GM19467 (cell line): ENCODE measurements at regions not wholly inside any gene's neighbourhood (a gene's known extent, or its start where the extent isn't known, plus 50 kb on each side); places are given as distances from the start of the nearest gene placed in this dataset.

ENCODE experiments used
- ATAC-seq: cut with Tn5 transposase; IDR thresholded peaks from one replicate; pipeline ENCODE4 v1.9.1; 2021; ENCODE audit warnings: mild to moderate bottlenecking, moderate library complexity; ENCODE audit not compliant: unreplicated experiment

DNA sequence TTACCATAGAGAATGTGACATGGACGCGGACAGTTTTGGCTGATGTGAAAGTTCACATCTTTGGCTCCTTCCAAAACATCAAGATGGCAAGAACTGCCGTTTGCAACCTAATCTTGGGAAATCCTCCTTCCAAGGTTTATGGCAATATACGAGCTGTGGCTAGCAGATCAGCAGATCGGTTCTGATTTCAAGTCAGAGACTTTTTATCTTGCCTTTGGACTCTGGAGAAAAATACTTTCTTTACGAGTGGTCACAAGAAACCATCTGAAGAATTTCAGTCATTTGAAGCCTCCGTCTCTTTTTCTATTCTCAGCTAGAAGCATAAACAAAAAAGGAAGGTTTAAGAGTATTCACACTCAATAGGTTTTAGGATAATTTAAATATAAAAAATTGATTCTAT, 153.5 kb upstream of the MEIS2 start:
- no peak for ATAC-seq

DNA sequence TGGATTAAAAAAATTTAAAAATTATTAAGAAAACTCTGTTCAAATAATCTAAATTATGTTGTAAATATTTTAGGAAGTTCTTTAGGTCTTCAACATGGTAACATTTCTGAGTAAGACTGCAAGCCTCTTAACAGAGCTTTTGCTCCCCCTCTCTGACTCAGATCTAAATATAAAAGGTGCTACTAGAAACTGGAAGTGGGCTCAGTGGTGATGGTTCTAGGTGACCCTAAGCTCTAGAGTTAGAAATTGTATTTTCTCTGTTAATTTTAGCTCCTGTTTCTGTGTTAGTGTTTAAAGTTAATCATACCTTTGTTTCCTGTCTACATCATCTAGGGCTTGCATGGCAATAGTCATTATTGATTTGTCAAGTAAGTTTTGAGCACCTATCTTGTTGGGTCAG, 159.9 kb upstream of the MEIS2 start:
- ATAC-seq = no peak

DNA sequence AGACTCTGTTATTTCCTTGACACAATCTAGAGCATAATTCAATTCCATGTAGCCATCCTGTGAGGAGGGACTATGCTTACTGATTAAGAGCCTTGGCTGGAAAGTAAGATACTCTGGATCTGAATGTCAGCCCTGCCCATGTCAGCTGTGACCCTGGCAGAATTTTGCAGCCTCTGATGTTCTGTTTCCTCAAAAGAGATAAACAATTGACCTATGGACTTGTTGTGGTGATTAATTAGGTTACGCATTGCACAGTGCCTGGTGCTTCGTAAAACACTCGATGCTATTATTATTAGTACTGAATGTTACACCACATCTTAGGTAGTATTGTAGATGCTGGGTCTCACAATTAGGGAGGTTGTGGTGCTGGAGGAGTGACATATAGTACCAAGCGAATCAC, 161.3 kb upstream of the MEIS2 start:
- ATAC-seq = no peak

DNA sequence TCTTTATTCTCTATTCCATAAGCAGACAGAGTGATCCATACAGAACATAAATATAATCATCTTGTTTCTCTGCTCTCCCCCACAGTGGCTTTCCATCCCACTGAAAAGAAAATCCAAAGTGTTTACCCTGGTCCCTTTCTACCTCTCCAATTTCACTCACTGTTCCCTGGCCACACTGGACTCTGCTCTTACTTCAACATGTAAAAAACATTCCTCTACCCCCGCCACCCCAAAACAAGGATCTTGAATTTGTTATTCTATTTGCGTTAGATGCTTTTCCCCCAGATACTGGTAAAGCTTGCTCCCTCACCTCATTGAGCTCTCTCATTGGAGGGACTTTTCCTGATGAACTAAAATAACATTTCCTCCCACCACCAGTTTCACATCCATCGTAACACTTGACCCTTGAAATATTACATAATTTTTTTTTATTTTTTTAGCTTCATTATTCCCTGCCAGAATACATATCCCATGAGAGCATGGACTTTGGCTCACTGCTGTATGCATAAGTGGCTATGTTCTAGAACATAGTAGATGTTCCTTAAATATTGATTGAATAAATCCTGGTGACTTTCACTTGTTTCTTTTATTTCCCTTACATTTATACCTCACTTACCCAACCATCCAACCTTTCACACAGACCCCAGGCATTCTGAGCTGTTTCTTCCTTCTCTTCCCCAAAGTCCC, 162.7 kb upstream of the MEIS2 start:
- ATAC-seq = no peak

DNA sequence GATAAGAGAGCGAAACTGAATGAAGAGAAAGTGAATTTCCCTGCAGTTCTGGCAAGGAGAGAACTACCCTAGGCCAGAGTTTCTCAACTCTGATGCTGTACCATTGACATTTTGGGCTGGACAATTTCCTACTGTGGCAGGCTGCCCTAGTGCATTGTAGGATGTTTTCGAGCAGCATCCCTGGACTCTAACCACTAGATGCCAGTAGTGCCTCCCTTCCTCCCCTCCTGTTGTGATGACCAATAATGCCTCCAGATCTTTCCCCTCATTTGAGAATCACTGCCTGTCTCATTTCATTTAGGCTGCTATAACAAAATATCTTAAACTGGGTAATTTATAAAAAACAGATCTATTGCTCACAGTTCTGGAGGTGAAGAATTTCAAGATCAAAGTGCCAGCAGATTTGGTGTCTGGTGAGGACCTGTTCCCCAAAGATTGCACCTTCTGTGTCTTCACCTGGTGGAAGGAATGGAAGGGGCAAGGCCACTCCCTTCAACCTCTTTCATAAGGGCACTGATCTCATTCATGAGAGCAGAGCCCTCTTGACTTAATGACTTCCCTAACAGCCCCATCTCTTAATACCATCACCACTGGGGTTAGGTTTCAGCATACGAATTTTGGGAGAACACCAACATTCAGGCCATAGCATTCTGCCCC, 188.9 kb upstream of the MEIS2 start:
- no peak for ATAC-seq

DNA sequence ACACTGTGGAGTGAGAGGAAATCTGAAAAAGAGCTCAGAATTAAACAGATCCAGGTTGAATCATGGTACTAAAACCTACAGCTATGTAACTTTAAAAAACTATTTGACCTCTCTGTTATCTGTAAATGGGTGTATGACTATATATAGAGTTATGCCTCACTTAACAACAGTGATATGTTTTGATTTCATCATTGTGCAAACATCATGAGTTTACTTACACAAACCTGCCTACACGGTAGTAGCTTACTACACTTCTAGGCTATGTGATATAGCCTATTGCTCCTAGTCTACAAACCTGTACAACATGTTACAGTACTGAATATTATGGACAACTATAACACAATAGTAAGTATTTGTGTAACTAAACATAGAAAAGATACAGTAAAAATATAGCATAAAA, 191.6 kb upstream of the MEIS2 start:
- ATAC-seq = no peak

DNA sequence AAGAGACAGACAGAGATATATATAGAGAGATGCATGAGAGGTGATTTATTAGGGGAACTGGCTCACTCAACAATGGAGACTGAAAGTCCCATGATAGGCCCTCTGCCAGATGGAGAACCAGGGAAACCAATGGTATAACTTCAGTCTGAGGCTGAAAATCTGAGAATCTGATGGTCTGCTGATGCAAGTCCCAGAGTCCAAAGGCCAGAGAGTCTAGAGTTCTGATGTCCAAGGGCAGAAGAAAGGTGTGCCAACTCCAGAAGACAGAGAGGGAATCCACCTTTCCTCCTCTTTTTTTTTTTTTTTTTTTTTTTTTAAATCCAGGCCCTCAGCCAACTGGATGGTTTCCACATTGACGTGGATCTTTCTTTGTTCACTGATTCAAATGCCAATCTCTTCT, 197.9 kb upstream of the MEIS2 start:
- no peak for ATAC-seq

DNA sequence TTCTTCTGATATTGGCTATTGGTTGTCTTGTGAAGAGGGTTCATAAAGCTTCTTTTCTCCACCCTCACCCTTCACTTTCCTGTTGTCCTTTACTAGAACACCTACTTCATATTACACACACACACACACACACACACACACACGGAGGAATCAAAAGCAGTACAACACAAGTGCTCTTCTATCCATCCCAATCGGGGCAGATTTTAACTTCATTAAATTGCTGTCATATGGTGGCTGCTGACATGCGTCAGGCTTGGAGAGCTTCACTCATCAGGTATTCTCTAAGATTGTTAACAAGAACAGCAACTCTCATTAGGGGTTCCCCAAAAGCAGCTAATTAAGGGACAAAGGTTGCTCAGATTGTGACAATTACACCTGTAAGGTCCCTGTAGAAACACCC, 239.1 kb upstream of the MEIS2 start:
- ATAC-seq = no peak

DNA sequence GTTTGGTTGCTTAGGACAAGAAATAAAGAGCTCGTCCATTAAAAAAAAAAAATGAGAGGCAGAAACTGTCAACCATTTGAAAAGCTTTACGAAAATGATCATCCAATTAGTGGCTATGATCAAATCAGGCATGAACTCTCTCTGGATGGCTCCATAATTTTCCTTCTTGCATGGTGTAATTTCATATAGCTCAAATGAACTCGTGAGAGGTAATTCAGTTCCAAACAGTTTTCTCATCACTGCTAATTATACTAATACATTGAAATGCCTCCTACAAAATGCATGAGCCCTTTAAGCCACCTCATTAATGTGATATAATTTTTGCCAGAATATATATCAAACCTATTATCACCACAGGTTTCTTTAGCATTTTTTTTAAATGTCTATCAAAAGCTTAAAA, 239.5 kb upstream of the MEIS2 start:
- ATAC-seq = no peak

DNA sequence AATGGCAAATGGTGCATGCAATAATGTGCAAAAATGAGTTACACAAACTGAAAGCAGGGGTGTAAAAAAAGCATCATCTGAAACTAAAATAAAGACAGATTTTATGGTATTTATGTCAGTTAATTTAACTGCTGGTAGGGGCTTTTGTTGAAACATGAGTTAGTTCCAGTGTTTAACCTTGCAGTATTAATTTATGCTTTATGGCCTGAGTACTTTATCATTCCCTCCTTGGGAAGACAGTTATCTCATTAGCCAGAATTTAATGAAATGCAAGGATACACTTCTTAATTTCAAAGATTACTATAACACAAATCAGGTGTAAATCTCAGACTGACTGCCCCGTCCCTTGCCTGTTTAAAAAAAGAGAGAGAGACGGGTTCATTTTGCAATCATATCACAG, 240.1 kb upstream of the MEIS2 start:
- no peak for ATAC-seq

DNA sequence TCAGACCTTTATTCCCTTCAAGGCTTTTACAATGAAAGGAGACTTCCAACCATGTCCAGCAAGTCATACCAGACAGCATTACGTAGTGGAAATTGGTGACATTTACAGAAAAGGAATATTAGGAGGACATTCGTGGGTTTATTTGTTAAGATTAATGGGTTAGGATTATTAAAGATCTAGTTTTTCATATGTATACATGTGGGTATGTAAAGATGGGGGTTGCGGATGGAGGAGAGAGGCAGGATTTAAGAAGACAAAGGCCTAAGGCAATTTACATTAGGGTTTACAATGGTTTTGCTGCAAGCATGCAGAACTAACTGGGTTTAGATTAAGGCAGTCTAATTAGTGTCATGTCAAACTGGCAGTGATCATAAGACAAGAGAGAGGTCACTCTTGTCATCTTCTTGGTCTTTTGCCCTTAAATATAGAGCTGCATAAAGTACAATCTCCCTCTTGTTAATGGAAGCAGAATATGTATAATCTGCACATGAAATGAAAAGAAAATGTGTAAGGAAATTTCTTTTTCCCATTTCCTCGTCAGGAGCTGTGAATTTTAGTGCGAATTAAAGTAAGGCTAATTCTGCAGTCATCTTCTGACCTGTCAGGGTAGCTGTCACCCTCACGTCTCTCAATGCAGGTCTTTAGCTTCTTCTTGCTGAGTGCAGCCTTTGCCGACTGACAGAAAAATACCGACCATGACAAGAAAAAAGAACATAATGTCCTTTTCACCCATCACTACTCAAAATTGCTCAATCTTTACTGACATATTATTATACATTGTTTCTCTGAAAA, 258.9 kb upstream of the MEIS2 start:
- ATAC-seq = no peak

DNA sequence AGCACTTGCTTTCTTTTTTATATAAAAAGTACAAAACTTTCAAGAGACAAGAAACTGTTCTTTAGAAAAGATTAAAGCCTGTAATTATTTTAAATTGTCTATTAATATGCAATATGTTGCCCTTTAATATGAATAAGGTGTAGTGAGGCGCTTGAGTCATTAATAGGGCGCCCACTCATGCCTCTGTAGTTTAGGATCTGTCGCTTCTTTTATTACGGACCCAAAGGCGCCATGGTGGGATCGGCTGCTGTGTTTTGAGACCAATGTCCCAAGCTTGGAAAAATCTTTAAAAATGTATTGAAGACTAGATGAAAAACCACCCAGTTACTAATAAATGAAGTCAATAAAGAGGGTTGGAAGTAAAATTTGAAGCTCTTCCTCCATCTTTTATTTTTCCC, 259.5 kb upstream of the MEIS2 start:
- no peak for ATAC-seq

DNA sequence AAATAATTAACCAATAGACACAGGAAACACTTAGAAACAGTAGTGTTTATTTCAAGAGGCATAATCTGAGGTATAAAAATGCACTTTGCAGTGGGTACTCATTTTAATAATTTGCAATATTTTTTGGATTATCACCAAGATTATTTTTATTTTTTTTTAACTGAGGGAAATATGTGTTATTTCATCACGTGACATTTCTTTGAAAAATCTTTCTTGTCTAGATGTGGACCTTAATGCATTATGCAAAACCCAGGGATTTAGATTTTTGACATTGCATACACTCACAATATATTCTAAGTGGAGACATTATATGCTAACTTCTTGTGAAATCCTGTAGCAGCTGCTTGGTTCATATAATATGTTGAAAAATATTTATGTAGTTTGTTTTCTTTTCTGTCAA, 260.4 kb upstream of the MEIS2 start:
- ATAC-seq = no peak

DNA sequence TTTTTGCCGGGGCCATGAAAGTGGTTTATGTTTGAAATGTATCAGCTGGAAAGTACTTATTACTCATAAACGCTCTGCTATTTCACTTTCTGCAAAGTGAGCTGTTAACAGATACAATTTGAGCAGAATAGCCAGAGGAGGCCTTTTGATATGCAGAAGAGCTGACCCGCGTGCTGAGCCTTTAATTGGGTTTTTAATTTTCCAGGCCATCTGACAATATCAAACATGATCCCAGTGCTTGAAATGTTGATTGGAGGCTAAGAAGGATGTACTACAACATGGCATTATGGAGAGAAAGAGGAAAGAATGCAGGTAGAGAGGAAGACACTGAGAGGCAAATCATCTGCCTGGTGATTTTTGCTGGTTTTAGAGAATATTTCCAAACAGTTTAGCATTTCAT, 261.3 kb upstream of the MEIS2 start:
- ATAC-seq = no peak

DNA sequence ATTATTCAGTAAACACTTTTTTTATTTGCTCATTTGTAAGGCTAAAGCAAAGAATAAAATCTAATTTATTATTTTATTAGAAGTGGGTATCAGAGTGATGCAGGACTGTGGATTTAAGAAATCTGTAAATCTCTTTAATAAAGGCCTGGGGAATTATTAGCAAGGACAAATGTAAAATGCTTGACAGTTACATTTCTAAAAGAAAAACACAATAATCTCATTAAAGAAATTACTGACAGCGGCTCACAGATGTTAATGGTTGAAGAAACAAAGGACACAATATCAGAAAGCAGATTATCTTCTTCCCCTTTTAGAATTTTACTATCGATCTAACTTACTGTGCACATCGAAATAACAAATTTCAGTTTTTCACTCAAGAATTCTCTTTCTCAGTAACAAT, 262.1 kb upstream of the MEIS2 start:
- ATAC-seq = no peak

DNA sequence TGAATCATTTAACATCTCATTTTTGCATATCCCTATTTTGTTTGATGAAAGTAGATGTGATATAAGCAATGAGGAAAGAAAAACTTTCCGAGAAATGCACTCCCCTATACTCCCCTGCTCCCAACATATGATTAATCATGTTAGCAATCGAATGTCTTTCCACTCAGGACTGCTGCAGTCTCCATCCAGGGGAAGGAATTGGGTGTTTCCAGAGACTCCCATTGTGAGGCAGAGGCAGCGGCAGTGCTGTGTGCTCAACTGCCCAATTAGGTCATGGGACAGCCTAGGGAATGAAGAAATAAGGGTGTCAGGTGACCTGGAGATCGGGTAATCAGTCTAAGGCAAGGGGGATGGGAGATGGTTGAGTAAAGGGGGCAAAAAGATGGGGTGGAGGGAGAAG, 268.6 kb upstream of the MEIS2 start:
- no peak for ATAC-seq

DNA sequence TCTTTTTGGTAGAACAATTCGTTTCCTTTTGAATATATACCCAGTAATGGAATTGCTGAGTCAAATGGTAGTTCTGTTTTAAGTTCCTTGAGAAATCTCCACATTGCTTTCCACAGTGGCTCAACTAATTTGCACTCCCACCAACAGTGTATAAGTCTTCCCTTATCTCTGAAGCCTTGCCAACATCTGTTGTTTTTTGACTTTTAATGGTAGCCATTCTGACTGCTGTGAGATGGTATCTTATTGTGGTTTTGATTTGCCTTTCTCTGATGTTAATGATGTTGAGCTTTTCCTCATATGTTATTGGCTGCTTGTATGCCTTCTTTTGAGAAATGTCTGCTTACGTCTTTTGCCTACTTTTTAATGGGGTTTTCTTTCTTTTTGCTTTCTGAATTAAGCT, 270.6 kb upstream of the MEIS2 start:
- no peak for ATAC-seq

DNA sequence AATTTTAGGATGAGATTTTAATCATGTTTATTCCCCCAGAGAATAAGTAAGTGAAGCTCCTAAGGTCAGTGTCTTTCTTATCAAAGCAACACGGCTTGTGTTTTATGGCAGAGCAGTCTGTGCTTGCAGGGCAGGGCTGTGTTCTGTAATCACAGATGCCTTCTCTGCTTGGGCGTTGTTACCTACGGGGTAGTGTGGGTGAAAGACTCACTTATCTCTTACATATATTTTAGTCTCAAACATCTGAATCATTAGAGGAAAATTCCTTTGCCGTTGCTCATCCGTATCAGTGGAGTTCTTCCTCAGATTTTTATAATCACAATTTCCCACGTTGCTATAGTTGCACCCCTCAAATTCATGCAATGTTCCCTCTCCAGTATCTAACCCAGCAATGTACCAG, 271.7 kb upstream of the MEIS2 start:
- ATAC-seq = no peak

DNA sequence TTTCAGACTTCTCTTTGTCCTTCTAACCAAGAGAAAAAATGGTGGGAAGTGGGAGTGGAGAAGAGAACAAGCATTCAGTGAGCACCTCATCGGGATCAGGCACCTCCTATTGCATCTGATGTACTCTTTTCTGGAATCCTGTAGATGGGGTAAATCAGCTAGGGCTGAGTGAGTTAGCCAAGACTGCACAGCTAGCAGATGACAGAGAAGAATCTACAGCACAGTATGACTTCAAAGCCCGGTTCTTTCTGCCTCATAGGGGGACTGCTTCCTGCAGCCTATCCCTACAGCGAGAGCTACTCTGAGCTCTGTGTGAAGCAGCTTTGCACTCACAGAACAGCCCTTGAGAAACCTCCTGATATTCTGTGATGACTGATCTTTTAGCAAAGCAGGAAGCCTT, 275.2 kb upstream of the MEIS2 start:
- no peak for ATAC-seq

DNA sequence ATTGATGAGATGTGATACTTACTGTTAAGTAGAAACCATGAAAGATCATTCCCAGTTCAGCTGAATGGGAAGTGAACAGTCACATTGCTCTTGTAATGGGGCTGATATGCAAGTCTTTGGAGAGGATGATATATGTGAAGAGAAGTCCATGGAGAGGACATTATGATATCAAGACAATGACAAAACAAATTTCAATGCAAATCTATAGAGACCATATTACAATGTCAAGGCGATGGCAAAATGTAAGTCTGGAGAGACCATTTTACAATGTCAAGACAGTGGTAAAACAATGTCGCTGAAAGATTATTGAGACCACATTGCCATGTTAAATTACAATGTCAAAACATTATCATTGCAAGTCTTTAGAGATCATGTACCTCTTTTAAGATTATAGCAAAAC, 277.1 kb upstream of the MEIS2 start:
- ATAC-seq = no peak

DNA sequence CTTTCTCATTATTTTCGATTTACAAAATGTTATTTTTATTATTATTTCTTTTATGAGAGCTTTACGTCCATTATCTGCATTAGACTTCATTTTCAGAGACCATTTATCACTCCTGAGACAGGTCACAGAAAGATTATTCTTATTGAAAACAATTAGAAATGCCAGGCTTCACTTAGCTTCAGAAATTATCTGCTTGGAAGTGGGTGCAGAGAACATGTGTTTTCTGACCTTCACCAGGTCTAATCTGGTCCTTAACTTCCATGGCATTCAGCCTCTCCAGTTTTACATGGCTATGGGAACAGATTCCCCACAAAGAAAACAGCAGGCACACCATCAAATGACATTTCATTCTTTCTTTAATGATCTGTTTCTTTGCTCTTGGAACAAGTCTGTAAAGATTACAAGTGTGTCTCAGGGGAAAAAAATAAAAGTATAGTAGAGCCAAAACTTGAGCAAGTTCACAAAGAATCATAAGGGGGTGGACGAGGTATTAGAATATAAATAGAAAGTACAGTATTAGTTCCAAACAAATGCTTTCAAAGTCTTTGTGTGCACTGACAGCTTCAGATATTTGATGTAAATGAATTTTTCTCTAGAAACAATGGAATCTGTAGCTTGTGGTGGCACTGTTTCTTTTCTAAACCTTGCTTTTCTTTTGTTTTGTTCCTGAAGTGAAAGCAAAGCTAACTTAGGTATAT, 294.2 kb upstream of the MEIS2 start:
- ATAC-seq = no peak

DNA sequence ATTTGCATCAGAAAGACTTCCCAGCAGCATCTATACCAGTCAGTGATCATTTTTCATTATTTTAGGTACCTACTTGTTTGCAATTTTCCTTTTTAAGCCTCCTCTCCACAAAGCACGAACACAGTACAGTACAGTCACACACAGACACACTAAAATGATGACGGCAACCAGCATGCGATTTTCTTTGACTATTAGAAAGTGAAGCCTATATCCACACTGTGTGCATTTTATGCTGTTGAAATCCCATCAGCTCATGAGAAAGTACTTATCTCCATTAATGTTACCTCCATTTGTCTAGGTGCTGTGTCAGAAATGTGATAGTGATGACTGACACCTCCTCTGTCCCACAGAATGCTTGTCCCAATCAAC, 294.7 kb upstream of the MEIS2 start:
- no peak for ATAC-seq
